HepG2 (cell line): ENCODE measurements at regions not wholly inside any gene's neighbourhood (a gene's known extent, or its start where the extent isn't known, plus 50 kb on each side); places are given as distances from the start of the nearest gene placed in this dataset.

Experiments used
- ATAC-seq: fragments of 200-7000 bp; cut with Tn5 transposase; 3 replicates; pipeline ENCODE4 v1.9.1; 2020; ENCODE audit warnings: mild to moderate bottlenecking, moderate library complexity
- BruUV-seq: library from RNA; stranded (reverse); fragments of 400-500 nt; replicated peaks from 2 replicates; lab custom pipeline; 2021; lab: Mats Ljungman, UMichigan
- CTCF ChIA-PET: fragments of 300-600 bp; formaldehyde crosslinking; extraction: SDS; loops from one replicate; lab custom pipeline; 2021; ENCODE audit warnings: low total read pairs, inconsistent platforms, low intra/inter-chr PET ratio; lab: Yijun Ruan, JAX
- POLR2A ChIA-PET: fragments of 350-600 bp; sonication (Branson Sonifier 250); formaldehyde crosslinking; loops from one replicate; lab custom pipeline; 2020; ENCODE audit warnings: antibody characterized with exemption, inconsistent platforms; lab: Yijun Ruan, JAX
- DNase-seq: peaks from one replicate; pipeline ENCODE4 v3.0.0-alpha.2; 2015; ENCODE audit warnings: low spot score
- FAIRE-seq: peaks from 3 replicates; lab custom pipeline; 2011; peaks lifted over from hg19 to GRCh38; lab: Jason Lieb, UNC
- H2AFZ ChIP-seq: one replicate; pipeline ENCODE4 v1.6.1; 2011; ENCODE audit warnings: low read length, inconsistent platforms
- H3K27ac ChIP-seq: fragments of 300-600 bp; 3 replicates; pipeline ENCODE4 v1.8.0; 2011; ENCODE audit warnings: mixed run types, mild to moderate bottlenecking, mixed read lengths, low read length, inconsistent platforms; ENCODE audit not compliant: insufficient read depth; ENCODE audit errors: extremely low read length
- H3K27me3 ChIP-seq, 2 experiments: fragments of 200-600 bp in 1 of 2; 2 replicates in 1 of 2; 3 replicates in 1 of 2; pipeline versions ENCODE4 v1.6.0 to v1.8.0; 2011; ENCODE audit warnings: low read length in 2 of 2, mild to moderate bottlenecking in 2 of 2, moderate library complexity in 2 of 2, inconsistent platforms in 1 of 2; ENCODE audit not compliant: insufficient read depth in 2 of 2, control insufficient read depth in 1 of 2
- H3K36me3 ChIP-seq, 2 experiments: fragments of 200-600 bp in 1 of 2; replicated peaks in 1 of 2; 2 replicates in 1 of 2; 3 replicates in 1 of 2; pipeline versions ENCODE4 v1.5.1 to v1.8.0; 2011; ENCODE audit warnings: low read length in 2 of 2, inconsistent platforms in 1 of 2; ENCODE audit not compliant: insufficient read depth in 2 of 2, control insufficient read depth in 1 of 2
- H3K4me1 ChIP-seq: 2 replicates; pipeline ENCODE4 v1.5.1; 2012; ENCODE audit warnings: low read length, inconsistent platforms; ENCODE audit not compliant: insufficient read depth
- H3K4me2 ChIP-seq: 2 replicates; pipeline ENCODE4 v1.6.0; 2011; ENCODE audit warnings: low read depth, low read length, inconsistent platforms
- H3K4me3 ChIP-seq, 3 experiments: fragments of 200-600 bp in 1 of 3; sonication (generic), shearing (Covaris generic) in 1 of 3; replicated peaks in 1 of 3; 2 replicates each; pipeline ENCODE4 v1.5.1; 2011 to 2016; ENCODE audit warnings: low read length in 3 of 3, inconsistent platforms in 2 of 3, low read depth in 2 of 3, mild to moderate bottlenecking in 2 of 3, control low read depth in 1 of 3, mixed read lengths in 1 of 3; ENCODE audit not compliant: insufficient read depth in 1 of 3
- H3K79me2 ChIP-seq: one replicate; pipeline ENCODE4 v1.6.1; 2011; ENCODE audit warnings: low read length, inconsistent platforms; ENCODE audit not compliant: insufficient read depth
- H3K9ac ChIP-seq: 2 replicates; pipeline ENCODE4 v1.6.0; 2011; ENCODE audit warnings: mild to moderate bottlenecking, low read depth, low read length, inconsistent platforms; ENCODE audit not compliant: insufficient read depth
- H3K9me3 ChIP-seq: 2 replicates; pipeline ENCODE4 v1.5.1; 2012; ENCODE audit warnings: mild to moderate bottlenecking, low read length
- H4K20me1 ChIP-seq: 2 replicates; pipeline ENCODE4 v1.6.0; 2011; ENCODE audit warnings: inconsistent platforms, mild to moderate bottlenecking, low read length, moderate library complexity; ENCODE audit not compliant: insufficient read depth
- E2F1 ChIP-seq: sonication (generic); formaldehyde crosslinking; IDR thresholded peaks from 2 replicates; pipeline ENCODE4 v1.5.0; 2020; ENCODE audit warnings: missing genetic modification reagents
- GATAD1 ChIP-seq: IDR thresholded peaks from 2 replicates; pipeline ENCODE4 v1.6.1; 2016; ENCODE audit warnings: missing genetic modification reagents, missing compliant biosample characterization
- GZF1 ChIP-seq: sonication (generic); formaldehyde crosslinking; IDR thresholded peaks from 2 replicates; pipeline ENCODE4 v1.5.1; 2020; ENCODE audit warnings: mild to moderate bottlenecking, missing genetic modification reagents
- HIC2 ChIP-seq: sonication (generic); formaldehyde crosslinking; IDR thresholded peaks from 2 replicates; pipeline ENCODE4 v1.9.0; 2022; ENCODE audit warnings: low read depth, missing genetic modification reagents
- MIXL1 ChIP-seq: IDR thresholded peaks from 2 replicates; pipeline ENCODE4 v1.6.1; 2016
- MLX ChIP-seq: IDR thresholded peaks from 2 replicates; pipeline ENCODE4 v1.6.1; 2016
- MXD4 ChIP-seq: IDR thresholded peaks from 2 replicates; pipeline ENCODE4 v1.6.1; 2016; ENCODE audit warnings: mild to moderate bottlenecking, missing biosample characterization, missing genetic modification reagents
- THAP9 ChIP-seq: sonication (generic); formaldehyde crosslinking; IDR thresholded peaks from 2 replicates; pipeline ENCODE4; 2020; ENCODE audit warnings: missing genetic modification reagents, mild to moderate bottlenecking, borderline replicate concordance
- ZNF205 ChIP-seq: IDR thresholded peaks from 2 replicates; pipeline ENCODE4 v1.6.1; 2018; ENCODE audit warnings: missing biosample characterization, missing genetic modification reagents
- ZNF557 ChIP-seq: sonication (generic); formaldehyde crosslinking; IDR thresholded peaks from 2 replicates; pipeline ENCODE4 v1.4.0; 2020; ENCODE audit warnings: missing genetic modification reagents
- ZNF878 ChIP-seq: sonication (generic); formaldehyde crosslinking; IDR thresholded peaks from 2 replicates; pipeline ENCODE4 v1.8.1; 2023; ENCODE audit warnings: mild to moderate bottlenecking, missing genetic modification reagents, moderate library complexity
- ZXDC ChIP-seq: sonication (generic); formaldehyde crosslinking; IDR thresholded peaks from 2 replicates; pipeline ENCODE4 v1.5.0; 2020; ENCODE audit warnings: mild to moderate bottlenecking, missing genetic modification reagents
- whole genome bisulfite sequencing: methylation state at CpG from one replicate; pipeline ENCODE4 v1.1.6; 2017; ENCODE audit warnings: low lambda C conversion rate; 5-methylcytosine and 5-hydroxymethylcytosine counted together
- in situ Hi-C: cut with HindIII; loops from 2 replicates; pipeline ENCODE4 v1.10.0; 2017; ENCODE audit warnings: low pct_unique_long_range_greater_than_20kb; ENCODE audit not compliant: extremely low pct_ligation_motif_present
- intact Hi-C: fragments of 100-400 bp; cut with micrococcal nuclease; formaldehyde crosslinking; loops from one replicate; pipeline ENCODE4 v1.10.0; 2022; ENCODE audit not compliant: unreplicated experiment

GRCh38 chr4:134645778-134646177, 444.2 kb upstream of the PABPC4L start:
- no TSS peak for BruUV-seq
- intact Hi-C loops (no loop called here), in situ Hi-C loops (no loop called here)
- H3K9ac ChIP-seq: no peak overlapping the region
- POLR2A ChIA-PET: no interaction called here
- DNase-seq: no peak
- FAIRE-seq: no peak
- H2AFZ ChIP-seq: no peak overlapping the region
- H3K27ac ChIP-seq: no peak overlapping the region
- CTCF ChIA-PET: no interaction called here
- H3K27me3 ChIP-seq: no peaks in the 10 kb centered on the region
- no peak overlapping the region for H3K4me2 ChIP-seq
- no peaks in the 10 kb centered on the region for H3K36me3 ChIP-seq
- no peaks in the 10 kb centered on the region for H3K79me2 ChIP-seq
- no peaks in the 10 kb centered on the region for H4K20me1 ChIP-seq
- no peak for ATAC-seq
- H3K4me1 ChIP-seq: no peaks in the 10 kb centered on the region
- H3K9me3 ChIP-seq: no peaks in the 10 kb centered on the region
- no peak overlapping the region for H3K4me3 ChIP-seq
- WGBS: 97% methylated on average over 2 of the region's 2 CpGs
- TF ChIP-seq MIXL1 (no peak), HIC2 (CRISPR knock-in tag) (no peak), THAP9 (CRISPR knock-in tag) (no peak), ZNF557 (CRISPR knock-in tag) (no peak), MLX (CRISPR knock-in tag) (no peak), E2F1 (CRISPR knock-in tag) (no peak), ZXDC (CRISPR knock-in tag) (no peak), ZNF878 (CRISPR knock-in tag) (no peak), MXD4 (no peak), GZF1 (CRISPR knock-in tag) (no peak), GATAD1 (CRISPR knock-in tag) (no peak), ZNF205 (CRISPR knock-in tag) (no peak)
